Gastrocnemius medialis (tissue), 4 donors: ENCODE measurements at regions not wholly inside any gene's neighbourhood (a gene's known extent, or its start where the extent isn't known, plus 50 kb on each side); places are given as distances from the start of the nearest gene placed in this dataset.

Experiments
- ATAC-seq, 2 donors: fragments of 150-250 bp; one replicate each; pipeline ENCODE4 v1.9.1; 2016
- DNase-seq, 2 donors: peaks; one replicate each; pipeline ENCODE4 v3.0.0-alpha.2; 2019
- H3K27ac ChIP-seq, 4 donors: fragments of 200-600 bp; sonication (generic); 1 replicate in 1 of 4; 2 replicates in 3 of 4; pipeline ENCODE4 v1.5.1; 2016 to 2018; ENCODE audit warnings: mild to moderate bottlenecking in 2 of 4, moderate library complexity in 1 of 4
- H3K27me3 ChIP-seq, 3 donors: fragments of 200-600 bp; sonication (generic) in 2 of 3; 1 replicate in 1 of 3; 2 replicates in 2 of 3; pipeline versions ENCODE4 v1.5.1 to v1.6.0; 2016 to 2019; ENCODE audit warnings: mild to moderate bottlenecking in 1 of 3, moderate library complexity in 1 of 3
- H3K36me3 ChIP-seq, 2 donors: fragments of 200-600 bp; sonication (generic) in 1 of 2; one replicate each; pipeline ENCODE4 v1.5.1; 2017 to 2018
- H3K4me1 ChIP-seq, 2 donors: fragments of 200-600 bp; sonication (generic) in 1 of 2; one replicate each; pipeline ENCODE4 v1.5.1; 2016 to 2017; ENCODE audit warnings: mild to moderate bottlenecking in 2 of 2
- H3K4me3 ChIP-seq, 4 donors: fragments of 200-600 bp; sonication (generic) in 3 of 4; 1 replicate in 1 of 4; 2 replicates in 3 of 4; pipeline ENCODE4 v1.5.1; 2016 to 2019; ENCODE audit warnings: mild to moderate bottlenecking in 2 of 4
- H3K9me3 ChIP-seq, 3 donors: fragments of 200-600 bp; sonication (generic) in 2 of 3; 1 replicate in 1 of 3; 2 replicates in 2 of 3; pipeline ENCODE4 v1.5.1; 2016 to 2019
- POLR2A ChIP-seq, 2 donors: fragments of 450-650 bp; IDR thresholded peaks; one replicate each; pipeline ENCODE4 v1.6.1; 2017; ENCODE audit warnings: antibody characterized with exemption in 2 of 2, mild to moderate bottlenecking in 2 of 2, moderate library complexity in 2 of 2
- in situ Hi-C, 4 donors: fragments of 200-750 bp; cut with MboI; loops; one replicate each; pipeline versions ENCODE4 v1.15.0 to v1.8.0; 2017; ENCODE audit warnings: low sequenced_read_pairs in 4 of 4
- intact Hi-C: fragments of 100-400 bp; cut with DNase I; formaldehyde crosslinking; loops from one replicate; pipeline ENCODE4 v1.15.1; 2023; ENCODE audit warnings: low total_unique reads
- TF ChIP-seq, protein P1 (sequence below), 5 experiments: fragments of 450-650 bp in 3 of 5; fragments of 200-600 bp in 2 of 5; sonication (generic) in 2 of 5; IDR thresholded peaks in 4 of 5; conservative IDR thresholded peaks in 1 of 5; 1 replicate in 4 of 5; 2 replicates in 1 of 5; pipeline ENCODE4 v1.5.1; 2016 to 2019; ENCODE audit warnings: antibody characterized with exemption in 5 of 5, mild to moderate bottlenecking in 3 of 5, moderate library complexity in 3 of 5

DNA sequence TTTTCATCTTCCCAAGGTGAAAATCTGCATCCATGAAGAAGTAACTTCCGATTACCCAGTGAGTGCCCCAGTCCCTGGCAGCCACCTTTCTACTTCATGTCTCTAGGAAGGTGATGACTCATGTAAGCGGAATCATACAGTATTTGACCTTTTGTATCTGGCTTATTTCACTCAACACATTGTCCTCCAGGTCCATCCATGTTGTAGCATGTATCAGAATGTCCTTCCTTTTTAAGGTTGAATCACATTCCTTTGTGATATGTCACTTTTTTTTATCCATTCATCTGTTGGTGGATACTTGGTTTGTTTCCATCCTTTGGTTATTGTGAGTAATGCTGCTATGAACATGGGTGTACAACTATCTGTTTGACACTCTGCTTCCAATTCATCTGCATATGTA, 176.3 kb upstream of the CDYL start:
- Histone ChIP-seq H3K4me1 (no peaks in the 10 kb centered on the region), H3K9me3 (no peaks in the 10 kb centered on the region), H3K4me3 (no peak overlapping the region), H3K36me3 (no peaks in the 10 kb centered on the region), H3K27me3 (no peaks in the 10 kb centered on the region), H3K27ac (no peak overlapping the region)
- intact Hi-C loops, result no loop called here
- ATAC-seq (no peak), DNase-seq (no peak)
- in situ Hi-C loops, result no loop called here
- TF ChIP-seq, protein P1, sequence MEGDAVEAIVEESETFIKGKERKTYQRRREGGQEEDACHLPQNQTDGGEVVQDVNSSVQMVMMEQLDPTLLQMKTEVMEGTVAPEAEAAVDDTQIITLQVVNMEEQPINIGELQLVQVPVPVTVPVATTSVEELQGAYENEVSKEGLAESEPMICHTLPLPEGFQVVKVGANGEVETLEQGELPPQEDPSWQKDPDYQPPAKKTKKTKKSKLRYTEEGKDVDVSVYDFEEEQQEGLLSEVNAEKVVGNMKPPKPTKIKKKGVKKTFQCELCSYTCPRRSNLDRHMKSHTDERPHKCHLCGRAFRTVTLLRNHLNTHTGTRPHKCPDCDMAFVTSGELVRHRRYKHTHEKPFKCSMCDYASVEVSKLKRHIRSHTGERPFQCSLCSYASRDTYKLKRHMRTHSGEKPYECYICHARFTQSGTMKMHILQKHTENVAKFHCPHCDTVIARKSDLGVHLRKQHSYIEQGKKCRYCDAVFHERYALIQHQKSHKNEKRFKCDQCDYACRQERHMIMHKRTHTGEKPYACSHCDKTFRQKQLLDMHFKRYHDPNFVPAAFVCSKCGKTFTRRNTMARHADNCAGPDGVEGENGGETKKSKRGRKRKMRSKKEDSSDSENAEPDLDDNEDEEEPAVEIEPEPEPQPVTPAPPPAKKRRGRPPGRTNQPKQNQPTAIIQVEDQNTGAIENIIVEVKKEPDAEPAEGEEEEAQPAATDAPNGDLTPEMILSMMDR (IDR thresholded peaks at IDR 0.05 in 4 of 5, conservative IDR thresholded peaks at IDR 0.05 in 1 of 5), result no peak
- TF ChIP-seq POLR2A (IDR thresholded peaks at IDR 0.05), result no peak

DNA sequence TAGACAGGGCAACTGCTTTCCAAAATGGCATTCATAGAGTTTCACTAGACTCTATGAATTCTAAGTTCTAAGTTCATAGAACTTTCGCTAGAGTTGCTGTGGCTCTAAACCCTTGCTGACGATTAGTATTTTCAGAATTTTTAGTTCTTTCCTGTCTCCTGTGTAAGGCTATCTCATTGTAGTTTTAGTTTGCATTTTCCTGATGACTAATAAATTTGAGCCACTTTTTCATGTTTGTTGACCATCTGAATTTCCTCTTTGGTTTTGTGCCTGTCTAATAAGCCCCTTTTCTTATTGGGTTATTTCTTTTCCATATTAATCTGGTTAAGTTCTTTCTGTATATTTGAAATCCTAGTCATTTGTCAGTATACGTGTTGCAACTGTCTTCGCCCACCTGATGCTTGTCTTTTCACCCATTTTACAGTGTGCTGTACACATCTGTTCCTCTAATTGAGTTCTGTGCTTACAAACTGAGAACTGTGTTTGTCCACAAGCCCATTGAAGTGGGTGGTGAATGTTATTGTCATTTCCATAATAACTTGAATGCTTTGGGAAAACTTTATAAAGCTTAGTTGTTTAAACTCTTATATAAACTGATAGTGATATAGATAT, 177.7 kb upstream of the CDYL start:
- ATAC-seq, result no peak
- Histone ChIP-seq H3K4me1 (no peaks in the 10 kb centered on the region), H3K27ac (no peak overlapping the region), H3K4me3 (no peak overlapping the region), H3K27me3 (no peaks in the 10 kb centered on the region), H3K9me3 (no peaks in the 10 kb centered on the region), H3K36me3 (no peaks in the 10 kb centered on the region)
- intact Hi-C loops, result no loop called here
- TF ChIP-seq, protein P1 (IDR thresholded peaks at IDR 0.05 in 4 of 5, conservative IDR thresholded peaks at IDR 0.05 in 1 of 5), result no peak
- no peak for TF ChIP-seq POLR2A (IDR thresholded peaks at IDR 0.05)
- DNase-seq, result no peak
- in situ Hi-C loops, result no loop called here

GRCh38 chr6:4593951-4594350, 182.3 kb upstream of the CDYL start:
- intact Hi-C loops (no loop called here), in situ Hi-C loops (no loop called here)
- no peaks in the 10 kb centered on the region for H3K36me3 ChIP-seq
- H3K4me1 ChIP-seq, result no peaks in the 10 kb centered on the region
- no peaks in the 10 kb centered on the region for H3K9me3 ChIP-seq
- ATAC-seq (no peak), DNase-seq (no peak)
- no peak overlapping the region for H3K4me3 ChIP-seq
- TF ChIP-seq POLR2A (IDR thresholded peaks at IDR 0.05), result no peak
- TF ChIP-seq, protein P1 (IDR thresholded peaks at IDR 0.05 in 4 of 5, conservative IDR thresholded peaks at IDR 0.05 in 1 of 5), result no peak
- no peak overlapping the region for H3K27ac ChIP-seq
- H3K27me3 ChIP-seq, result no peaks in the 10 kb centered on the region

GRCh38 chr6:4592026-4592425, 184.2 kb upstream of the CDYL start:
- no peaks in the 10 kb centered on the region for H3K27me3 ChIP-seq
- no peaks in the 10 kb centered on the region for H3K4me1 ChIP-seq
- in situ Hi-C loops (no loop called here), intact Hi-C loops (no loop called here)
- DNase-seq, result no peak
- no peak overlapping the region for H3K27ac ChIP-seq
- H3K9me3 ChIP-seq, result no peaks in the 10 kb centered on the region
- TF ChIP-seq POLR2A (IDR thresholded peaks at IDR 0.05), result no peak
- TF ChIP-seq, protein P1 (IDR thresholded peaks at IDR 0.05 in 4 of 5, conservative IDR thresholded peaks at IDR 0.05 in 1 of 5), result no peak
- no peaks in the 10 kb centered on the region for H3K36me3 ChIP-seq
- H3K4me3 ChIP-seq, result no peak overlapping the region
- no peak for ATAC-seq

DNA sequence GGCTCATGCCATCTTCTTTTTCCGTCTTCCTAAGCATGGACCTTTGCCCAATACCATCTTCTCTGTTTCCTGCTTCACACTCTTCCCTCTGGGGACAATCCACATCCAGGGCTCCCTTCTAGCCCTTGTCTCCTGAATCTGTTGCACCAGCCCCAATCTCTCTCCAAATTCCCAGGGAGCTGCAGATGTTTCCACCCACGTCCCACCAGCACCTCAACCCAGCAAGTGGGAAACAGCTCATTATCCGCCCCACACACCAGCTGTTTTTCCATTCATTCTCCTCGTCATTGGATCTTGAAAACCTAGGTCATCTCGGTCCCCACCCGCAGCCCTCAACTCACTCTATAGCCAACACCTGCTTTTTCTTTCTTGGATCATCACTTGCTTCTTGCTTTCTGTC, 185.0 kb upstream of the CDYL start:
- Histone ChIP-seq H3K4me3 (no peak overlapping the region), H3K9me3 (no peaks in the 10 kb centered on the region), H3K36me3 (no peaks in the 10 kb centered on the region), H3K4me1 (no peaks in the 10 kb centered on the region), H3K27ac (no peak overlapping the region), H3K27me3 (no peaks in the 10 kb centered on the region)
- intact Hi-C loops (no loop called here), in situ Hi-C loops (no loop called here)
- TF ChIP-seq, protein P1 (IDR thresholded peaks at IDR 0.05 in 4 of 5, conservative IDR thresholded peaks at IDR 0.05 in 1 of 5), result no peak
- TF ChIP-seq POLR2A (IDR thresholded peaks at IDR 0.05), result no peak
- ATAC-seq, result no peak
- no peak for DNase-seq
